ENCODE measurements at regions not wholly inside any gene's neighbourhood (a gene's known extent, or its start where the extent isn't known, plus 50 kb on each side); places are given as distances from the start of the nearest gene placed in this dataset.

- Histone ChIP-seq H4K91ac (replicated peaks; ENCODE audit: insufficient read length, low read length) (no peak overlapping the region), H3K18ac (ENCODE audit: extremely low read depth, low read length) (peak overlapping the region; percentile 78; the same call in 1 of the 2 replicates), H3K79me1 (ENCODE audit: low read depth, low read length) (no peaks in the 10 kb centered on the region), H3K23me2 (ENCODE audit: low read depth, low read length) (no peaks in the 10 kb centered on the region), H3K27ac (ENCODE audit: low read depth, low read length) (no peak overlapping the region; the same call in 1 of the 2 replicates), H2BK12ac (ENCODE audit: low read depth, low read length) (0 out of 2 replicates have a peak overlapping the region, but pooled peaks have one; percentile 46), H3K9me3 (ENCODE audit: insufficient read depth in 2 of 2, low read depth in 1 of 2, low read length in 1 of 2) (no peaks in the 10 kb centered on the region), H2BK20ac (ENCODE audit: low read length) (no peak overlapping the region), H3K79me2 (ENCODE audit: control insufficient read depth in 1 of 2, insufficient read depth in 2 of 2, low read length in 2 of 2) (no peaks in the 10 kb centered on the region), H3K4me2 (ENCODE audit: insufficient read depth in 1 of 2, low read depth in 2 of 2, low read length in 2 of 2) (peak overlapping the region in 1 of 2 experiments; percentile 23; a peak in 1 of 4 replicates), H3K14ac (ENCODE audit: insufficient read length) (no peak overlapping the region), H4K5ac (ENCODE audit: insufficient read length, low read depth, low read length) (no peak overlapping the region), H2AFZ (ENCODE audit: low read length) (no peak overlapping the region), H3K4me1 (replicated peaks in 1 of 4; ENCODE audit: control insufficient read depth in 3 of 4, insufficient read depth in 4 of 4, low read length in 3 of 4) (peaks cover 0 to 17% (median 4%) of the 10 kb centered on the region in 4 experiments; a peak in 2 of 7 replicates), H3K56ac (replicated peaks; ENCODE audit: insufficient read length, low read depth, low read length) (no peak overlapping the region), H2BK15ac (ENCODE audit: low read length) (no peak overlapping the region), H2BK5ac (ENCODE audit: low read depth, low read length) (peak overlapping the region; percentile 77; the same call in 1 of the 2 replicates), H4K20me1 (replicated peaks in 1 of 2; ENCODE audit: control insufficient read depth in 1 of 2, insufficient read depth in 2 of 2, low read length in 2 of 2) (no peaks in the 10 kb centered on the region), H3K23ac (ENCODE audit: insufficient read length) (no peak overlapping the region), H3K36me3 (ENCODE audit: control insufficient read depth in 2 of 4, insufficient read depth in 4 of 4, low read length in 3 of 4) (peaks cover 0 to 8% (median 0%) of the 10 kb centered on the region in 4 experiments; a peak in 1 of 8 replicates), H2BK120ac (replicated peaks; ENCODE audit: low read depth, low read length) (no peak overlapping the region), H3K27me3 (replicated peaks in 1 of 4; ENCODE audit: control insufficient read depth in 3 of 4, extremely low read depth in 1 of 4, insufficient read depth in 3 of 4, low read length in 3 of 4) (no peaks in the 10 kb centered on the region), H3K4ac (replicated peaks; ENCODE audit: insufficient read length, low read depth, low read length) (peak overlapping the region; percentile 91), H3K9ac (replicated peaks in 1 of 4; ENCODE audit: extremely low read depth in 1 of 4, low read depth in 3 of 4, low read length in 3 of 4) (no peak overlapping the region), H2AK5ac (ENCODE audit: low read depth, low read length) (no peak overlapping the region), H4K8ac (ENCODE audit: extremely low read depth, insufficient read depth, low read length) (no peak overlapping the region), H3K4me3 (ENCODE audit: extremely low read depth in 1 of 4, insufficient read depth in 2 of 4, low read depth in 3 of 4, low read length in 4 of 4) (no peak overlapping the region)
- CTCF ChIA-PET (ENCODE audit: partially characterized antibody): no interaction called here
- WGBS, 2 experiments (ENCODE audit: extremely low coverage in 1 of 2, insufficient coverage in 1 of 2, insufficient read length in 1 of 2, insufficient replicate concordance in 2 of 2, low coverage in 1 of 2, low lambda C conversion rate in 2 of 2, missing lambda C conversion rate in 1 of 2): 22% methylated on average over 3 of the region's 3 CpGs; no CpG with 5 or more reads in 1 of the 2 experiments
- peak; percentile 68 for FAIRE-seq
- POLR2A ChIA-PET (ENCODE audit: partially characterized antibody): no interaction called here
- DNase-seq (ENCODE audit: low read depth in 1 of 2, low spot score in 2 of 2): no peak
- TF ChIP-seq KDM4A (IDR thresholded peaks at IDR 0.05; ENCODE audit: low read depth, low read length, severe bottlenecking): no peak
- TF ChIP-seq TEAD4 (IDR thresholded peaks at IDR 0.05; ENCODE audit: low read depth, low read length): no peak
- TF ChIP-seq HDAC2 (IDR thresholded peaks at IDR 0.05; ENCODE audit: borderline replicate concordance in 1 of 2, low read depth in 2 of 2, low read length in 2 of 2): no peak
- no peak for TF ChIP-seq SP2 (IDR thresholded peaks at IDR 0.05; ENCODE audit: low read length)
- TF ChIP-seq SIRT6 (IDR thresholded peaks at IDR 0.05; ENCODE audit: low read length): no peak
- no peak for TF ChIP-seq BCL11A (IDR thresholded peaks at IDR 0.05; ENCODE audit: low read depth in 2 of 2, low read length in 2 of 2)
Observed at GRCh38 chrX:94454159-94454558, 780.2 kb downstream of the FAM133A start.

Measured in H1 (cell line).